ENCODE measurements at regions not wholly inside any gene's neighbourhood (a gene's known extent, or its start where the extent isn't known, plus 50 kb on each side); places are given as distances from the start of the nearest gene placed in this dataset.
"Not testable (repeated sequence)": the region's sequence is repeated elsewhere in the genome, so short reads cannot be mapped to it uniquely, and the experiment has no call there.

- no peak for DNase-seq (ENCODE audit: insufficient read length, low spot score)
- FAIRE-seq: no peak
Observed at GRCh38 chr14:37650356-37651037, 55.1 kb downstream of the TTC6 start.

DNA sequence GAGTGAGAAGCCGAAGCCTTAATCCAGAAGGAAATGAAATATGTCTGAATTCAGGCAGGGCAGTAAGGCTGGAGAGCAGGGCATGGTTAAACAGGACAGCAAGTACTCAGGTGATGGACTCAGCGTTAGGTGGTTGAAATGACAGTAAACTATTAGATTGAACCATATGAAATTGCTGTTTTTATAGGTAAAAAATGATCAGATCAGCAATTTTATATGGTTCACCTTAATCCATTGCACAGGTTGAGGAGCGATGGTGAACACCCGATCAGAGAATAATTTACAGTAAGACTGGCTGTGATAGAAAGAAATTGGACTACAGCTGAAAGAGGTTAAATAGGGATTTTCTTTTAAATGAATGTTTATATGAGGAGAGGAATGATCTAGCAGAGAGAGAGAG is 56.6 kb downstream of the TTC6 start:
- no peak for FAIRE-seq
- no peak for DNase-seq (ENCODE audit: insufficient read length, low spot score)

DNA sequence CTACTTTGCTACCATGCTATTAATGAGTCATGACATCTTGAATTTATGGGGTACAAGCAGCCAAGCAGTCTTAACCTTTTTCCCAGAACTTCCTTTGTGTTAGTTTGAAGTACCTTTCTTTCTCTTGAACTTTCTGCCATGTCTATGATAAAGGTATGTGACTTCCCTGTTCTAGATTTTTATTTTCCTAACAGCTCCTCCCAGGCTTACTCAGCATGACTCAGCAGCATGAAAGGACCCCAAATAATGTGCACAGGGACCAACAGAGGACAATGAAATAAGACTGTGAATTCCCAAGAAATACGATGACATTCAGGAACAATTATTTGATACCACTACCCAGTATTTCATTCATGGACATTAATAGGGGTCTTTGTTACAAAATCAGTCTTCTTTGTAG is 60.0 kb downstream of the TTC6 start:
- FAIRE-seq: no peak
- no peak for DNase-seq (ENCODE audit: insufficient read length, low spot score)

- DNase-seq (ENCODE audit: insufficient read length, low spot score) (no peak), FAIRE-seq (no peak)
Observed at GRCh38 chr14:37658156-37658555, 62.7 kb downstream of the TTC6 start.

GRCh38 chr14:37663498-37663897 is 68.1 kb downstream of the TTC6 start:
- FAIRE-seq: no peak
- no peak for DNase-seq (ENCODE audit: insufficient read length, low spot score)

- DNase-seq (ENCODE audit: insufficient read length, low spot score): no peak
- FAIRE-seq: no peak
Observed at GRCh38 chr14:37665479-37665878, 70.0 kb downstream of the TTC6 start.

- no peak for FAIRE-seq
- no peak for DNase-seq (ENCODE audit: insufficient read length, low spot score)
Observed at GRCh38 chr14:37665951-37666350, 70.5 kb downstream of the TTC6 start.

- no peak for FAIRE-seq
- DNase-seq (ENCODE audit: insufficient read length, low spot score): no peak
Observed at GRCh38 chr14:37668646-37669045, 73.2 kb downstream of the TTC6 start.

- DNase-seq (ENCODE audit: insufficient read length, low spot score) (no peak), FAIRE-seq (no peak)
Observed at GRCh38 chr14:37669242-37669641, 73.8 kb downstream of the TTC6 start.

DNA sequence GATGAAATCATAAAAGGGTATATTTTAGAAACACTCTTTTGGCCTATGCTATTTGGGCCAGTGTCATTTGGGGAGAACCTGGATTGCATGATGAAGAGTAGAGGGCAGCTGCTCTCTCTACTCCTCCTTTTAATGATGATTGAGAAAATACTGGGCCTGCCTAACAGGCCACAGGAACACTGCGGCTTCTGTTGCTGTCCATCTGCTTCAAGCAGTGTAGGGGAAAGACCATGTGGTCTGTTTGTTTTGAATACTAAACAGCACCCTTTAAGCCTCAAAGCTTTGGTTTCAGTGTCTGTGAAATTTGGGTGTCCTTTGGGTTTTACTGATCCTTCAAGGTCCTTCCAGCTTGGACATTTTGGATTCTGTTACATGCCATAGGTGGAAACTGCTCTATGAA is 78.0 kb downstream of the TTC6 start:
- DNase-seq (ENCODE audit: insufficient read length, low spot score): no peak
- FAIRE-seq: no peak

DNA sequence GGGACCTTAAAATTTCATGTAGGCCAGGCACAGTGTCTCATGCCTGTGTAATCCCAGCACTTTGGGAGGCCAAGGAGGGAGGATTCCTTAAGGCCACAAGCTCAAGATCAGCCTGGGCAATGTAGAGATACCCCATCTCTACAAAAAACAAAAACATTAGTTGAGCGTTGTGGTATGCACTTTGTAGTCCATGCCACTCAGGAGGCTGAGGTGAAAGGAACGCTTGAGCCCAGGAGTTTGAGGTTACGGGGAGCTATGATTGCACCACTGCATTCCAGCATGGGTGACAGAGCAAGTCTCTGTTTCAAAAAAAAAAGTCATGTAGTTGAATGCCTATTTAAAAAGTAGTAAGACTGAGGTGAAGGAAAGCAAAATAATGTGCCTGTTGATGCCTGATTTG is 83.5 kb downstream of the TTC6 start:
- DNase-seq (ENCODE audit: insufficient read length, low spot score): no peak
- FAIRE-seq: no peak

DNA sequence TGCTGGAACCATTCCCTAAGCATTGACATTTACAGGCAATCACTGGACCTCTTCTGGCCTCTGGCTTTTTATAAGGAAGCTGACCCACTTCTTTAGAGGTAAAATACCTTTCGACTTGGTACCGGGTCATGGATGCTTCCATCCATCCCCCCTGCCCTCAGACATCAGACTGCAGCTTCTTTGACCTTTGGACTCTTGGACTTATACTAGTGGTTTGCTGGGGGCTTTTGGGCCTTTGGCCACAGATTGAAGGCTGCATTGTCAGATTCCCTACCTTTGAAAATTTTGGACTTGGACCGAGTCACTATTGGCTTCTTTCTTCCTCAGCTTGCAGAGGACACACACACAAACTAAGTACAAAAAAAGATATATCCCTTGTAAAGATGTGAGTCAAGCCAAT is 86.1 kb downstream of the TTC6 start:
- DNase-seq (ENCODE audit: insufficient read length, low spot score): no peak
- FAIRE-seq: no peak

- DNase-seq (ENCODE audit: insufficient read length, low spot score); FAIRE-seq: not testable (repeated sequence)
Observed at GRCh38 chr14:37692680-37693079, 97.3 kb downstream of the TTC6 start.

DNA sequence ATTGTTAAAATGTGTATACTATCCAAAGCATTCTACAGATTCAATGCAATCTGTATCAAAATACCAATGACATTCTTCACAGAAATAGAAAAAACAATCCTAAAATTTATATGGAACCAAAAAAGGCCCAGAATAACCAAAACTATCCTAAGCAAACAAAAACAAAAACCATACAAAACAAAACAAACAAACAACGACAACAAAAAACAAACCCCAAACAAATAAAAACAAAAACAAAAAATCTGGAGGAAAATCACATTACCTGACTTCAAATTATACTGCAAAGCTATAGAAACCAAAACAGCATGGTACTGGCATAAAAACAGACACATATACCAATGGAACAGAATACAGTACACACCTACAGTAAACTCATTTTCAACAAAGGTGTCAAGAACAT is 98.0 kb downstream of the TTC6 start:
- not testable (repeated sequence) for FAIRE-seq; DNase-seq (ENCODE audit: insufficient read length, low spot score)

GRCh38 chr14:37695866-37696265 is 100.4 kb downstream of the TTC6 start:
- FAIRE-seq: no peak

GRCh38 chr14:37697489-37698121 is 102.2 kb downstream of the TTC6 start:
- DNase-seq (ENCODE audit: insufficient read length, low spot score) (peak; percentile 31), FAIRE-seq (no peak)

More at GRCh38 chr14:37695866-37696265, 100.4 kb downstream of the TTC6 start:
- DNase-seq (ENCODE audit: insufficient read length, low spot score): no peak

- DNase-seq (ENCODE audit: insufficient read length, low spot score): no peak
- FAIRE-seq: no peak
Observed at GRCh38 chr14:37698840-37699777, 103.7 kb downstream of the TTC6 start.

DNA sequence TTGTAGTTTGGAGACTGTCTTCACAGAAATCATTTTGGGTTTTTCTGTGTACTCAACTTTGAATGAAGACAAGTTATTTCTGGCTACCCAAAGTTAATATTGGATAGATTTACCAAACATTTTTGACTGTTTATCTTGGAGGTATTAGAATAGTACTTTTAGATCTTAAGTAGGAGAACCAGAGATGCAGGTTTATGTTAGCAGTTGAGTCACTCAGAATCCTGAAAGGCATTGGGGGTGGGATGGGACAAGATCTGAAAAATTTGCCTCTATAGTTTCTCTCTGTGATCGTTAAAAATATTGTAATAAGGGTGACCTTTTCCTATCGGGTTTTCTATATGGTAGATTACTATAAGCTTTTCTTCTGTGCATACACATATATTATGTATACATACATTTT is 112.3 kb downstream of the TTC6 start:
- FAIRE-seq: no peak
- DNase-seq (ENCODE audit: insufficient read length, low spot score): no peak

DNA sequence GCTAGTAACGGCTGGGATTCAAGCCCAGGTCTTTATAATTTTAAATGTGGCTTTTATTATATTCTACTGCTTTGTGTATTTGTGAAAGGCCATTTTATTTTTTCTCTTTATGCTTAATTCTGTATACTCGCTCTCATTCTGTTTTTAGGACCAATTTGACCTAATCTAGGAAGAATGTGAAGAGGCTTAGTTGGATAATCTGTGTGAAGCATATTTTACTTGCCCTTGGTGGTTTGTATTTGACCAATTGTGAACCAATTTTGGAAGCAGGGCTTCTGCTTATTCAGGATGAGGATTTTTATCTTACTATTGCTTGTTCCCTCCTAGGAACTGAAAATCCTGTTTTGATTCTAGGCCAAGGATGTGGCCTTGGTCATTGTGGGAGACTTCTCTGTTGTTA is 113.1 kb downstream of the TTC6 start:
- FAIRE-seq (no peak), DNase-seq (ENCODE audit: insufficient read length, low spot score) (no peak)

DNA sequence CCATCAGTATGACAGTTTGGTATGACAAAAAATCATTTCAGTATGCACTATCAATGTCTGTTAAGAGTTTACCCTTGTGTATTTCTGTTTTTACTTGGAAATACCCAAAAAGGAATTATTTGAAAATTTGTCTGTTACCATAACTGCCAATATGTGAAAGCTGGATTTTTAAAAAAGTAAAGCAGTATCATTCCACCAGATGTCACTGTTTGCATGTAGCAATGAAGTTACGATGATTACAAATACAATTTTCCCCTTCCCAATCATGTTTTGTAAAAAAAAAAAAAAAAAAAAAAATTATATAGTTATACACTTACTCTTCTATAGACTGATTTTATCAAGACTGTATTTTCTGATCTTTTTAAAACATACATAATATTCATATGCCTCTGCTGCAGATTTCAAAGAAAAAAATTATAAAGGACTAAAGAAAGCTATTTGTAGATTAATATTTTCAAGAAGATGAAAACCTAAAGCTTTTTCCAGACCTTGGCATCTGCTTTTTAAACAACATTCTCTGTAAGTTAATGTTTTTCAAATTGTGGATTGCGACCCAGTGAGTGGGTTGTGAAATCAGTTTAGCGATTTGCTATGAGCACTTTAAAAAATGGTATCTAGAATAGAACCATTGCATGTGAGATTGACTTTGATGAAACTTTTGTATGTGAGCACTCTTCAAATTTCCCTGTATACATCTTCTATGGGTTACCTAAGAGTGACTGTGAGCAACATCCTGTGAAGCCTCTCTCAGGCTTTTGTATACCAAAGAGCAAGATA is 114.2 kb downstream of the TTC6 start:
- no peak for FAIRE-seq

GRCh38 chr14:37711356-37711830 is 116.0 kb downstream of the TTC6 start:
- no peak for DNase-seq (ENCODE audit: insufficient read length, low spot score)
- no peak for FAIRE-seq

More for the DNA sequence above, 114.2 kb downstream of the TTC6 start:
- DNase-seq (ENCODE audit: insufficient read length, low spot score): no peak

Measured in HTR-8/SVneo (cell line).